Type B pancreatic cell (in vitro differentiated cells): ENCODE measurements at regions not wholly inside any gene's neighbourhood (a gene's known extent, or its start where the extent isn't known, plus 50 kb on each side); places are given as distances from the start of the nearest gene placed in this dataset.

Source experiments
- DNase-seq: peaks from one replicate; pipeline ENCODE4 v3.0.0; 2021; ENCODE audit warnings: mixed read lengths; ENCODE audit not compliant: unreplicated experiment; ENCODE audit errors: extremely low spot score
- H3K27ac Mint-ChIP-seq: 2 replicates; pipeline ENCODE4 v1.8.0; 2021; ENCODE audit warnings: mild to moderate bottlenecking, mixed read lengths
- H3K27me3 Mint-ChIP-seq: 2 replicates; pipeline ENCODE4 v1.8.0; 2021; ENCODE audit warnings: mixed read lengths
- H3K36me3 Mint-ChIP-seq: 2 replicates; pipeline ENCODE4 v1.8.0; 2021; ENCODE audit warnings: mixed read lengths
- H3K4me1 Mint-ChIP-seq: one replicate; pipeline ENCODE4 v1.8.0; 2021; ENCODE audit warnings: mixed read lengths; ENCODE audit not compliant: unreplicated experiment
- H3K4me3 Mint-ChIP-seq: 2 replicates; pipeline ENCODE4 v1.8.0; 2021; ENCODE audit warnings: mild to moderate bottlenecking, mixed read lengths
- H3K9me3 Mint-ChIP-seq: 2 replicates; pipeline ENCODE4 v1.8.0; 2021; ENCODE audit warnings: mixed read lengths
- TF ChIP-seq, protein P1 (sequence below): fragments of 200-600 bp; sonication (generic); conservative IDR thresholded peaks from 2 replicates; pipeline ENCODE4 v1.5.0; 2021; ENCODE audit warnings: antibody characterized with exemption, mild to moderate bottlenecking

DNA sequence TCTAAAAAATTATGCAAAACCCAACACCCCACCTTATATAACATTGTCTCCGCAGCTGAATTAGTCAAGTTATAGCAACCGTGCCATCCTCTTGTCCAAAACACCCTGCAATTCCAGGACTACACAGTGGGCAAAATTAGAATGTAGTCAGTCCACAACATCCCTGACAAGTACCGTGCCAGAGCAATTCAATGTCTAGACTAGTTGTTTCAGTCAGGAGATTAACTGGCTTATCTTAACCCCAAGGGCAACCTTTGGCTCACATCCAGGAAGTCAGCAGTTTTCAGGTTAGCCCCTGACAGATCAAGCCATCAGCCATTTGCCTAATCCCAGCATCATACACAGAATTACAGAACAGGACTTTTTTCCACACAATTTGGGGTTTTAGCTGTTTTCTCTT, 240.8 kb upstream of the TMEM161B start:
- Mint-ChIP-seq H3K4me3 (no peak overlapping the region), H3K4me1 (no peaks in the 10 kb centered on the region), H3K27me3 (peaks cover 5% of the 10 kb centered on the region), H3K36me3 (no peaks in the 10 kb centered on the region), H3K9me3 (no peaks in the 10 kb centered on the region), H3K27ac (no peak overlapping the region)
- DNase-seq = no peak
- TF ChIP-seq, protein P1, sequence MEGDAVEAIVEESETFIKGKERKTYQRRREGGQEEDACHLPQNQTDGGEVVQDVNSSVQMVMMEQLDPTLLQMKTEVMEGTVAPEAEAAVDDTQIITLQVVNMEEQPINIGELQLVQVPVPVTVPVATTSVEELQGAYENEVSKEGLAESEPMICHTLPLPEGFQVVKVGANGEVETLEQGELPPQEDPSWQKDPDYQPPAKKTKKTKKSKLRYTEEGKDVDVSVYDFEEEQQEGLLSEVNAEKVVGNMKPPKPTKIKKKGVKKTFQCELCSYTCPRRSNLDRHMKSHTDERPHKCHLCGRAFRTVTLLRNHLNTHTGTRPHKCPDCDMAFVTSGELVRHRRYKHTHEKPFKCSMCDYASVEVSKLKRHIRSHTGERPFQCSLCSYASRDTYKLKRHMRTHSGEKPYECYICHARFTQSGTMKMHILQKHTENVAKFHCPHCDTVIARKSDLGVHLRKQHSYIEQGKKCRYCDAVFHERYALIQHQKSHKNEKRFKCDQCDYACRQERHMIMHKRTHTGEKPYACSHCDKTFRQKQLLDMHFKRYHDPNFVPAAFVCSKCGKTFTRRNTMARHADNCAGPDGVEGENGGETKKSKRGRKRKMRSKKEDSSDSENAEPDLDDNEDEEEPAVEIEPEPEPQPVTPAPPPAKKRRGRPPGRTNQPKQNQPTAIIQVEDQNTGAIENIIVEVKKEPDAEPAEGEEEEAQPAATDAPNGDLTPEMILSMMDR = no peak

DNA sequence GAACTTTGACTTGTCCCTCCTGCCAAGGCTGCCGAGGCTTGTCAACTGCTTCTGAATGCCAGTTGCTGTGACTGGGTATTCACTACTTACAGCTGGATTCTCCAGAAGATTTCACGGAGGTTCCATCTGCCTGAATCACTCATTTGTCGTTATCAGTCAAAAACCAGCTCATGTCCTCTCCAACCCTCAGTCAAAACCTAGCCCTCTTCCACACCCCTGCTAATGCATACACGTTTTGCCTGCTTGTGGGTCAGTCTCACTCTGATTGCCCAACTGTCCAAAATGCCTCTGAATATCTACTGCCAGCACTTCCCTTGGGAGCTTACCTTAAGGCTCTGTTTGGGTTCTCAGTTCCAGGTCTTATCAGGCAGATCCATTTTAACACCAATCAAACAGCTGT, 238.6 kb upstream of the TMEM161B start:
- H3K36me3 Mint-ChIP-seq = no peaks in the 10 kb centered on the region
- H3K9me3 Mint-ChIP-seq = no peaks in the 10 kb centered on the region
- TF ChIP-seq, protein P1 = no peak
- no peak overlapping the region for H3K27ac Mint-ChIP-seq
- peaks cover 13% of the 10 kb centered on the region for H3K27me3 Mint-ChIP-seq
- H3K4me1 Mint-ChIP-seq = no peaks in the 10 kb centered on the region
- no peak for DNase-seq
- H3K4me3 Mint-ChIP-seq = no peak overlapping the region

DNA sequence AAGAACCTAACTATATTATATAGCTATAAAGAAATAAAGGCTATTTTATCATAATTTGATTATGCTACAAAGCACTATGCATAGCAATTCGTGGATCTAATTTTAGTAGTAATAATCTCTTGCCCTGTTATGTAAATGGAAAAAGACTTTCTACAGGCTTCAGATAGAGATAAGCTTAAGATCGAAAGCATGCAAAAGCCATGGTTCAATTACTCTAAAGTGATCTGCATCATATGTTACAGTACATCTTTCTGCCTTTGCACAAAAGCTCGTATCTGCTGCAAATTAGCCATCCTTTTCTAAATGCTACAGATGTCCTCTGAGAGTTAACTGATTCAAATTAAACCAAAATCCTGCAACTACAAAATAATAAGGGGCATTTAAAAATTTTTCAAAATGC, 234.8 kb upstream of the TMEM161B start:
- Mint-ChIP-seq H3K9me3 (no peaks in the 10 kb centered on the region), H3K36me3 (no peaks in the 10 kb centered on the region), H3K4me1 (no peaks in the 10 kb centered on the region), H3K27me3 (peaks cover 18% of the 10 kb centered on the region), H3K27ac (no peak overlapping the region), H3K4me3 (no peak overlapping the region)
- no peak for DNase-seq
- TF ChIP-seq, protein P1 = no peak

- no peak for DNase-seq
- TF ChIP-seq, protein P1 = no peak
- no peaks in the 10 kb centered on the region for H3K36me3 Mint-ChIP-seq
- H3K27me3 Mint-ChIP-seq = peaks cover 15% of the 10 kb centered on the region
- no peak overlapping the region for H3K4me3 Mint-ChIP-seq
- H3K9me3 Mint-ChIP-seq = no peaks in the 10 kb centered on the region
- H3K4me1 Mint-ChIP-seq = no peaks in the 10 kb centered on the region
- no peak overlapping the region for H3K27ac Mint-ChIP-seq
Observed at GRCh38 chr5:88503041-88503345, 234.3 kb upstream of the TMEM161B start.

DNA sequence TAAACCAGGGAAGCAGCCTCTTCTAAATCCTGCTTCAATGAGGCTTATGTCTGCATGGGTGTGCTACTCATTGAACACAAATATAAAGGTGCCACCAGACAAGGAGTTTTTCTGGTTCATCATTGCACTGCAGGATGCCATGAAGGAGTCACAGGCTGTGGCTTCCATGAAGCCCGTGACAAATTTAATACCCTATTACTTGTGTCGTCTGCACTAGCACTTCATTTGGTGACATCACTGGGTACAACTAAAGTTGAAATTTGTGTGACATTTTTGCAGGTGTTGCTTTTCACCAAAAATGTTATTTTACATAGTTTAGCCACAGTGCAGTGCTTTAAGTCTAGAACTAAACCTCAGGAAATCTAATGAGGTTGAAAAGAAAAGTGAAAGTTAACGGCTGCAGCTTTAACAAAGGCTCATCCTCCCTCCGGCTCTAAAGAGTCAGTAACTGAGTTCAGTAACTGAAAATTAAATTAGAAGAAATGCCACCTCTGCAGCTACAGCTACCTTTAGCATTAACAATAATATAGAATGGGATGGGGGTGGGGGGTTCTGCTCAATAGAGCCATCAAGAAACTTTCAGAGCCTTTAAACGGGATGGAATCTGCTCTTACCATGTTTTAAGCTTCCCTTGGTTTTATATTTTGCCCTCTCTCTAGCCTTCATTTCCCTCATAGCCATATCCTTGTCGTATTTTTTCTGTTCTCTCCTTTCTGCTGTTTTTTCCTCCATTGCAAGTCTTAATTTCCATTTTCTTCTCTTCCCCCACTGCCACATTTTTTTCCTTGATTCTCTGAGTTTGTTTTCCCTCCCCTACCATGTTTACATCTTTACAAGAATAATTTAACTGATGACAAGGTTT, 233.8 kb upstream of the TMEM161B start:
- Mint-ChIP-seq H3K27ac (no peak overlapping the region), H3K36me3 (no peaks in the 10 kb centered on the region), H3K9me3 (no peaks in the 10 kb centered on the region), H3K27me3 (peaks cover 13% of the 10 kb centered on the region), H3K4me3 (no peak overlapping the region), H3K4me1 (no peaks in the 10 kb centered on the region)
- no peak for DNase-seq
- TF ChIP-seq, protein P1 = no peak
